GM23248 (cell line): ENCODE measurements at regions not wholly inside any gene's neighbourhood (a gene's known extent, or its start where the extent isn't known, plus 50 kb on each side); places are given as distances from the start of the nearest gene placed in this dataset.

Experiments
- DNase-seq: peaks from one replicate; pipeline ENCODE4 v3.0.0-alpha.2; 2015
- H2AFZ ChIP-seq: fragments of 200-600 bp; sonication (generic); 2 replicates; pipeline ENCODE4 v1.6.1; 2016; ENCODE audit warnings: antibody characterized with exemption
- H3F3A ChIP-seq: fragments of 200-600 bp; sonication (generic); 2 replicates; pipeline ENCODE4 v1.6.1; 2016; ENCODE audit warnings: mild to moderate bottlenecking, antibody characterized with exemption, mixed run types; ENCODE audit not compliant: insufficient read depth
- H3K27ac ChIP-seq: fragments of 200-600 bp; sonication (generic); 2 replicates; pipeline ENCODE4 v1.5.1; 2016; ENCODE audit warnings: mild to moderate bottlenecking
- H3K27me3 ChIP-seq: fragments of 200-600 bp; sonication (generic); replicated peaks from 2 replicates; pipeline ENCODE4 v1.6.1; 2016; ENCODE audit warnings: mild to moderate bottlenecking; ENCODE audit not compliant: insufficient read depth
- H3K36me3 ChIP-seq: fragments of 200-600 bp; sonication (generic); 2 replicates; pipeline ENCODE4 v1.6.1; 2016; ENCODE audit warnings: low read depth, mild to moderate bottlenecking
- H3K4me1 ChIP-seq: fragments of 200-600 bp; sonication (generic); 2 replicates; pipeline ENCODE4 v1.6.1; 2016; ENCODE audit warnings: mild to moderate bottlenecking; ENCODE audit not compliant: insufficient read depth
- H3K4me2 ChIP-seq: fragments of 200-600 bp; sonication (generic); one replicate; pipeline ENCODE4 v1.6.1; 2016; ENCODE audit warnings: mild to moderate bottlenecking; ENCODE audit not compliant: unreplicated experiment
- H3K4me3 ChIP-seq: fragments of 200-600 bp; sonication (generic); 2 replicates; pipeline ENCODE4 v1.5.1; 2016; ENCODE audit warnings: mild to moderate bottlenecking
- H3K79me2 ChIP-seq: fragments of 200-600 bp; sonication (generic); 2 replicates; pipeline ENCODE4 v1.6.1; 2016; ENCODE audit warnings: mild to moderate bottlenecking; ENCODE audit not compliant: insufficient read depth
- H3K9ac ChIP-seq: fragments of 200-600 bp; sonication (generic); 2 replicates; pipeline ENCODE4 v1.6.1; 2016; ENCODE audit warnings: mild to moderate bottlenecking
- H3K9me2 ChIP-seq: fragments of 200-600 bp; sonication (generic); 2 replicates; pipeline ENCODE4 v1.6.1; 2016; ENCODE audit warnings: mixed run types, mild to moderate bottlenecking, moderate library complexity; ENCODE audit not compliant: insufficient read depth
- H3K9me3 ChIP-seq: fragments of 200-600 bp; sonication (generic); one replicate; pipeline ENCODE4 v1.6.1; 2017; ENCODE audit warnings: low read depth
- H4K20me1 ChIP-seq: fragments of 200-600 bp; sonication (generic); 2 replicates; pipeline ENCODE4 v1.6.0; 2016; ENCODE audit not compliant: insufficient read depth
- EZH2 ChIP-seq: fragments of 200-600 bp; sonication (generic); IDR thresholded peaks from 2 replicates; pipeline ENCODE4 v1.6.1; 2018; ENCODE audit warnings: antibody characterized with exemption, mild to moderate bottlenecking; ENCODE audit not compliant: insufficient read depth, poor library complexity, severe bottlenecking
- EZH2phosphoT487 ChIP-seq: fragments of 200-600 bp; sonication (generic); IDR thresholded peaks from 2 replicates; pipeline ENCODE4 v1.6.1; 2018; ENCODE audit warnings: antibody characterized with exemption, moderate library complexity, mild to moderate bottlenecking, low read depth; ENCODE audit not compliant: insufficient read depth
- WGBS, 2 experiments: methylation state at CpG; one replicate each; pipeline ENCODE4 v1.1.6; 2015 to 2017; ENCODE audit warnings: low lambda C conversion rate in 2 of 2, low coverage in 1 of 2; ENCODE audit errors: missing lambda C conversion rate in 2 of 2; 5-methylcytosine and 5-hydroxymethylcytosine counted together
- in situ Hi-C: fragments of 300-500 bp; cut with MboI; formaldehyde crosslinking; loops from 2 replicates; pipeline ENCODE4 v1.15.0; 2020

DNA sequence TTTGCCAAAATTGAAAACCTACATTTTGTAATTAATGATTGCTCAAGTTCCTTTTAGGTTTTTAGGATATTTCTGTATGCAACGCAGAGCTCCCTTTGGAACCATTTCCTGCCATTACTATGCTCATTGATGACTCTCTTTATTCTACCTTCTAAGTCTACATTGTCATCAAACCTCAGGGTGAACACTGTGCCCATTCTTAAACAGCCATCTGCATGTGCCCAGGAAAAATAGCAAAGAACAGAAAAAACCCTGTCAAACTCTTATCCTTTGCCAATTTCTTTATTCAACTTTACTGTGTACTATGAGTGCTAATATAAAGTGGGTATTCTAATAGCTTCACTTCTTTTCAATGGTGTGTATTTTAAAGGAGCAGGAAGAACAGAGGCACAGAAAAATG lies 1455.9 kb downstream of the ADGRL3 start:
- Histone ChIP-seq H3K9me2 (no peaks in the 10 kb centered on the region), H3K9ac (no peak overlapping the region), H3K79me2 (no peaks in the 10 kb centered on the region), H3F3A (no peaks in the 10 kb centered on the region), H3K27me3 (no peaks in the 10 kb centered on the region), H2AFZ (no peak overlapping the region), H3K4me3 (no peak overlapping the region), H3K4me2 (no peak overlapping the region), H4K20me1 (no peaks in the 10 kb centered on the region), H3K4me1 (no peaks in the 10 kb centered on the region), H3K9me3 (no peaks in the 10 kb centered on the region), H3K27ac (no peak overlapping the region), H3K36me3 (no peaks in the 10 kb centered on the region)
- 10 to 22% methylated on average over 1 of the region's 1 CpG for WGBS, 2 experiments
- TF ChIP-seq EZH2phosphoT487 (no peak), EZH2 (no peak)
- DNase-seq, result no peak
- in situ Hi-C loops, result no loop called here

DNA sequence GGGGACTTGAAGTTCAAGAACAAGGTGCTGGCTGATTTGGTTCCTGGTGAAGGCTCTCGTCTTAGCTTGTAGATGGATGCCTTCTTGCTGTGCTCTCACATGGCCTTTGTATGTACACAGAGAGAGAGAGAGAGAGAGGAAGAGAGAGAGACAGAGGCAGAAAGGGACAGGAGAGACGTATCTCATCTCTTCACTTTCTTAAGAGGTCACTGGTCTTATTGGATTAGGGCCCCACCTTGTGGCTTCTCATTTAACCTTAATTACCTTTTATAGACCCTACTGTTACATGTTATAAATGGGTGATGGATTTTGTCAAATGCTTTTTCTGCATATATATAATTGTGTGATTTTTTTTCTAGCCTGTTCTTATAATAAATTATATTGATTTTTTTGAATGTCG lies 1444.2 kb downstream of the ADGRL3 start:
- Histone ChIP-seq H2AFZ (no peak overlapping the region), H3K27me3 (no peaks in the 10 kb centered on the region), H3K9me2 (no peaks in the 10 kb centered on the region), H3K27ac (no peak overlapping the region), H3K4me1 (no peaks in the 10 kb centered on the region), H3F3A (no peaks in the 10 kb centered on the region), H3K4me2 (no peak overlapping the region), H3K36me3 (no peaks in the 10 kb centered on the region), H3K9me3 (peaks cover 4% of the 10 kb centered on the region), H3K79me2 (no peaks in the 10 kb centered on the region), H3K4me3 (no peak overlapping the region), H4K20me1 (no peaks in the 10 kb centered on the region; the same call in 1 of the 2 replicates), H3K9ac (no peak overlapping the region)
- in situ Hi-C loops, result no loop called here
- 2 to 6% methylated on average over 3 of the region's 3 CpGs for WGBS, 2 experiments
- no peak for DNase-seq
- TF ChIP-seq EZH2phosphoT487, result no peak
- TF ChIP-seq EZH2, result no peak

- no peaks in the 10 kb centered on the region for H3F3A ChIP-seq
- H3K4me3 ChIP-seq, result no peak overlapping the region
- no peak for TF ChIP-seq EZH2
- no peak for TF ChIP-seq EZH2phosphoT487
- no peak overlapping the region for H3K27ac ChIP-seq
- no peak for DNase-seq
- no peaks in the 10 kb centered on the region for H3K9me2 ChIP-seq
- in situ Hi-C loops, result no loop called here
- no peaks in the 10 kb centered on the region for H3K27me3 ChIP-seq
- H2AFZ ChIP-seq, result no peak overlapping the region
- H3K36me3 ChIP-seq, result no peaks in the 10 kb centered on the region
- H4K20me1 ChIP-seq, result no peaks in the 10 kb centered on the region
- H3K79me2 ChIP-seq, result no peaks in the 10 kb centered on the region
- H3K9me3 ChIP-seq, result no peaks in the 10 kb centered on the region
- 4 to 13% methylated on average over 2 of the region's 2 CpGs for WGBS, 2 experiments
- no peak overlapping the region for H3K4me2 ChIP-seq
- H3K4me1 ChIP-seq, result no peaks in the 10 kb centered on the region
- no peak overlapping the region for H3K9ac ChIP-seq
Observed at GRCh38 chr4:62640296-62640695, 1440.2 kb downstream of the ADGRL3 start.

GRCh38 chr4:62627671-62628070 lies 1427.5 kb downstream of the ADGRL3 start:
- H3K27ac ChIP-seq, result no peak overlapping the region
- in situ Hi-C loops, result no loop called here
- no peak for DNase-seq
- H3K27me3 ChIP-seq, result no peaks in the 10 kb centered on the region
- H3K4me3 ChIP-seq, result no peak overlapping the region
- TF ChIP-seq EZH2 (no peak), EZH2phosphoT487 (no peak)
- H4K20me1 ChIP-seq, result no peaks in the 10 kb centered on the region
- H3K79me2 ChIP-seq, result no peaks in the 10 kb centered on the region
- H3K9me3 ChIP-seq, result no peaks in the 10 kb centered on the region
- no peaks in the 10 kb centered on the region for H3K4me1 ChIP-seq
- H3K36me3 ChIP-seq, result no peaks in the 10 kb centered on the region
- no peaks in the 10 kb centered on the region for H3K9me2 ChIP-seq
- no peak overlapping the region for H3K4me2 ChIP-seq
- WGBS, 2 experiments, result 16 to 28% methylated on average over 2 of the region's 2 CpGs
- no peaks in the 10 kb centered on the region for H3F3A ChIP-seq
- H2AFZ ChIP-seq, result no peak overlapping the region
- H3K9ac ChIP-seq, result no peak overlapping the region

DNA sequence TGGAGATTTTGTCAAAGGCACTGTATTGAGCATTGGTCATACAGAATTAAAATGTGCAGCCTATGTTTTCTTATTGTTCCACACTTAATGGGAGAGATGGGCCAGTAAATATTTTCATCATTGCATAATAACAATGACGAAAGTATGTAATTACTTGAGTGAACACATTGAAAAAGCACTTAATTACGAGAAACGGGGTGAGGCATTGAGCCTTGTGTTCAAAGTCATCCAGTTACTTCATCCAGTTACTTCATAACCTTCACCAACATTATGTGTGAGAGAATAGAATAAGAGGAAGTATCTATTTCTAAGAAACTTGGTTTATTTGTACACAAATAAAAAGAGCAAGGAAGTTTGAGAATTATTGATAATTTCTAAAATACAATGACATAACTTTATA lies 1427.0 kb downstream of the ADGRL3 start:
- in situ Hi-C loops, result no loop called here
- no peaks in the 10 kb centered on the region for H3K4me1 ChIP-seq
- no peak for DNase-seq
- H3K4me3 ChIP-seq, result no peak overlapping the region
- no peaks in the 10 kb centered on the region for H3K27me3 ChIP-seq
- H4K20me1 ChIP-seq, result no peaks in the 10 kb centered on the region
- H3K9me3 ChIP-seq, result no peaks in the 10 kb centered on the region
- H3K4me2 ChIP-seq, result no peak overlapping the region
- H3K27ac ChIP-seq, result no peak overlapping the region
- 8 to 15% methylated on average over 3 of the region's 3 CpGs for WGBS, 2 experiments
- H3K79me2 ChIP-seq, result no peaks in the 10 kb centered on the region
- H2AFZ ChIP-seq, result no peak overlapping the region
- H3F3A ChIP-seq, result no peaks in the 10 kb centered on the region
- H3K9me2 ChIP-seq, result no peaks in the 10 kb centered on the region
- TF ChIP-seq EZH2 (no peak), EZH2phosphoT487 (no peak)
- H3K9ac ChIP-seq, result no peak overlapping the region
- H3K36me3 ChIP-seq, result no peaks in the 10 kb centered on the region
